Caco-2 (cell line): ENCODE measurements at regions not wholly inside any gene's neighbourhood (a gene's known extent, or its start where the extent isn't known, plus 50 kb on each side); places are given as distances from the start of the nearest gene placed in this dataset.

ENCODE experiments used
- BruUV-seq: library from RNA; stranded (reverse); fragments of 400-500 nt; replicated peaks from 2 replicates; lab custom pipeline; 2021; lab: Mats Ljungman, UMichigan
- CTCF ChIA-PET: fragments of 300-600 bp; sonication (Branson Sonifier 250); formaldehyde crosslinking; loops from one replicate; lab custom pipeline; 2022; ENCODE audit warnings: antibody characterized with exemption; lab: Charles Lee
- POLR2A ChIA-PET: fragments of 300-600 bp; sonication (Branson Sonifier 250); formaldehyde crosslinking; loops from one replicate; lab custom pipeline; 2022; ENCODE audit warnings: antibody characterized with exemption; lab: Charles Lee
- DNase-seq, 2 experiments: peaks; one replicate each; pipeline versions ENCODE4 v3.0.0 to v3.0.0-alpha.2; 2020 to 2022
- H3K27me3 ChIP-seq: replicated peaks from 2 replicates; pipeline ENCODE4 v1.6.0; 2011; ENCODE audit warnings: low read length; ENCODE audit not compliant: control insufficient read depth, insufficient read depth
- H3K36me3 ChIP-seq: 2 replicates; pipeline ENCODE4 v1.5.1; 2011; ENCODE audit warnings: low read length; ENCODE audit not compliant: control insufficient read depth, insufficient read depth
- H3K4me1 ChIP-seq: fragments of 250-450 bp; sonication (Bioruptor Pico); 2 replicates; pipeline ENCODE4 v1.5.1; 2020; ENCODE audit warnings: mild to moderate bottlenecking
- H3K4me3 ChIP-seq: 2 replicates; pipeline ENCODE4 v1.5.1; 2011; ENCODE audit warnings: low read depth, mild to moderate bottlenecking, control low read depth, low read length
- H3K9me3 ChIP-seq: fragments of 250-450 bp; sonication (Bioruptor Pico); 2 replicates; pipeline ENCODE4 v1.5.1; 2020; ENCODE audit warnings: mild to moderate bottlenecking, moderate library complexity
- H3K27ac Mint-ChIP-seq: one replicate; pipeline ENCODE4 v1.8.0; 2022; ENCODE audit warnings: mixed read lengths; ENCODE audit not compliant: unreplicated experiment
- H3K27me3 Mint-ChIP-seq: one replicate; pipeline ENCODE4 v1.8.0; 2022; ENCODE audit warnings: mixed read lengths; ENCODE audit not compliant: insufficient read depth, unreplicated experiment
- H3K36me3 Mint-ChIP-seq: one replicate; pipeline ENCODE4 v1.8.0; 2022; ENCODE audit warnings: mild to moderate bottlenecking, mixed read lengths; ENCODE audit not compliant: insufficient read depth, unreplicated experiment
- H3K4me1 Mint-ChIP-seq: one replicate; pipeline ENCODE4 v1.8.0; 2022; ENCODE audit warnings: low read depth, mixed read lengths; ENCODE audit not compliant: unreplicated experiment
- H3K4me3 Mint-ChIP-seq: one replicate; pipeline ENCODE4 v1.8.0; 2022; ENCODE audit warnings: mild to moderate bottlenecking, moderate library complexity, mixed read lengths; ENCODE audit not compliant: unreplicated experiment
- H3K9me3 Mint-ChIP-seq: one replicate; pipeline ENCODE4 v1.8.0; 2022; ENCODE audit warnings: mixed read lengths; ENCODE audit not compliant: unreplicated experiment
- CTCF ChIP-seq, 2 experiments: fragments of 200-600 bp in 1 of 2; IDR thresholded peaks; 1 replicate in 1 of 2; 2 replicates in 1 of 2; pipeline versions ENCODE4 v1.5.1 to v1.8.0; 2011 to 2022; ENCODE audit warnings: antibody characterized with exemption in 1 of 2, control low read depth in 1 of 2, inconsistent platforms in 1 of 2, low read depth in 1 of 2, low read length in 1 of 2, mild to moderate bottlenecking in 1 of 2, moderate library complexity in 1 of 2; ENCODE audit not compliant: insufficient read depth in 1 of 2, severe bottlenecking in 1 of 2, unreplicated experiment in 1 of 2
- intact Hi-C: fragments of 100-400 bp; cut with micrococcal nuclease; formaldehyde crosslinking; loops from one replicate; pipeline ENCODE4 v1.10.0; 2022; ENCODE audit not compliant: unreplicated experiment

GRCh38 chr2:180334514-180334913, 327.4 kb upstream of the CWC22 start:
- ChIA-PET POLR2A (no interaction called here), CTCF (no interaction called here)
- no peaks in the 10 kb centered on the region for H3K27me3 ChIP-seq
- intact Hi-C loops = no loop called here
- DNase-seq = no peak
- no peaks in the 10 kb centered on the region for H3K27me3 Mint-ChIP-seq
- no peak for TF ChIP-seq CTCF (IDR thresholded peaks at IDR 0.05; ENCODE audit: insufficient read depth in 1 of 2, low read depth in 1 of 2, low read length in 1 of 2, severe bottlenecking in 1 of 2, unreplicated experiment in 1 of 2)
- no peak overlapping the region for H3K4me3 Mint-ChIP-seq
- H3K9me3 ChIP-seq = peaks cover 4% of the 10 kb centered on the region; the same call in 1 of the 2 replicates
- no peak overlapping the region for H3K27ac Mint-ChIP-seq
- no peaks in the 10 kb centered on the region for H3K4me1 ChIP-seq
- peaks cover 44% of the 10 kb centered on the region for H3K9me3 Mint-ChIP-seq
- no peaks in the 10 kb centered on the region for H3K4me1 Mint-ChIP-seq
- no TSS peak for BruUV-seq
- no peaks in the 10 kb centered on the region for H3K36me3 Mint-ChIP-seq
- no peaks in the 10 kb centered on the region for H3K36me3 ChIP-seq
- H3K4me3 ChIP-seq = no peak overlapping the region

- H3K4me3 Mint-ChIP-seq = no peak overlapping the region
These were observed 321.8 kb upstream of the CWC22 start for GRCh38 chr2:180328795-180329422.

GRCh38 chr2:180327185-180327584, 320.1 kb upstream of the CWC22 start:
- Mint-ChIP-seq H3K9me3 (peaks cover 6% of the 10 kb centered on the region), H3K36me3 (no peaks in the 10 kb centered on the region), H3K4me3 (no peak overlapping the region), H3K27me3 (no peaks in the 10 kb centered on the region), H3K4me1 (no peaks in the 10 kb centered on the region), H3K27ac (no peak overlapping the region)
- POLR2A ChIA-PET = no interaction called here
- intact Hi-C loops = no loop called here
- H3K27me3 ChIP-seq = no peaks in the 10 kb centered on the region
- no peaks in the 10 kb centered on the region for H3K9me3 ChIP-seq
- H3K4me3 ChIP-seq = no peak overlapping the region
- no peaks in the 10 kb centered on the region for H3K36me3 ChIP-seq
- CTCF ChIA-PET = no interaction called here
- no peaks in the 10 kb centered on the region for H3K4me1 ChIP-seq
- no TSS peak for BruUV-seq
- no peak for DNase-seq
- no peak for TF ChIP-seq CTCF (IDR thresholded peaks at IDR 0.05; ENCODE audit: insufficient read depth in 1 of 2, low read depth in 1 of 2, low read length in 1 of 2, severe bottlenecking in 1 of 2, unreplicated experiment in 1 of 2)

More at GRCh38 chr2:180328795-180329422, 321.8 kb upstream of the CWC22 start:
- intact Hi-C loops = no loop called here
- H3K36me3 Mint-ChIP-seq = no peaks in the 10 kb centered on the region
- H3K36me3 ChIP-seq = no peaks in the 10 kb centered on the region
- POLR2A ChIA-PET = no interaction called here
- H3K27me3 ChIP-seq = no peaks in the 10 kb centered on the region
- no peak for TF ChIP-seq CTCF (IDR thresholded peaks at IDR 0.05; ENCODE audit: insufficient read depth in 1 of 2, low read depth in 1 of 2, low read length in 1 of 2, severe bottlenecking in 1 of 2, unreplicated experiment in 1 of 2)
- H3K27ac Mint-ChIP-seq = no peak overlapping the region
- no peaks in the 10 kb centered on the region for H3K4me1 ChIP-seq
- no TSS peak for BruUV-seq
- no peak overlapping the region for H3K4me3 ChIP-seq
- no peak for DNase-seq
- no peaks in the 10 kb centered on the region for H3K27me3 Mint-ChIP-seq
- peaks cover 6% of the 10 kb centered on the region for H3K9me3 Mint-ChIP-seq
- no peaks in the 10 kb centered on the region for H3K9me3 ChIP-seq
- CTCF ChIA-PET = no interaction called here
- no peaks in the 10 kb centered on the region for H3K4me1 Mint-ChIP-seq
